HG02884 (cell line): ENCODE measurements at regions not wholly inside any gene's neighbourhood (a gene's known extent, or its start where the extent isn't known, plus 50 kb on each side); places are given as distances from the start of the nearest gene placed in this dataset.
"Not testable (repeated sequence)": the region's sequence is repeated elsewhere in the genome, so short reads cannot be mapped to it uniquely, and the experiment has no call there.

ENCODE experiments used
- ATAC-seq: cut with Tn5 transposase; IDR thresholded peaks from one replicate; pipeline ENCODE4 v1.9.1; 2021; ENCODE audit warnings: mild to moderate bottlenecking, moderate library complexity; ENCODE audit not compliant: unreplicated experiment

- no peak for ATAC-seq
These were observed 397.4 kb downstream of the OTOL1 start for GRCh38 chr3:161893972-161894371.

GRCh38 chr3:161894657-161895056 lies 398.0 kb downstream of the OTOL1 start:
- no peak for ATAC-seq

- no peak for ATAC-seq
These were observed 409.0 kb downstream of the OTOL1 start for GRCh38 chr3:161905520-161906132.

GRCh38 chr3:161913786-161914389 lies 417.3 kb downstream of the OTOL1 start:
- no peak for ATAC-seq

GRCh38 chr3:161914703-161915417 lies 418.3 kb downstream of the OTOL1 start:
- ATAC-seq, result no peak

- no peak for ATAC-seq
These were observed 418.8 kb downstream of the OTOL1 start for GRCh38 chr3:161915418-161915750.

- no peak for ATAC-seq
These were observed 423.6 kb downstream of the OTOL1 start for GRCh38 chr3:161920196-161920595.

- no peak for ATAC-seq
These were observed 429.2 kb downstream of the OTOL1 start for GRCh38 chr3:161925749-161926360.

- ATAC-seq, result no peak
These were observed 430.5 kb downstream of the OTOL1 start for GRCh38 chr3:161927131-161927530.

GRCh38 chr3:161939918-161940620 lies 443.5 kb downstream of the OTOL1 start:
- no peak for ATAC-seq

GRCh38 chr3:161940621-161940965 lies 444.0 kb downstream of the OTOL1 start:
- ATAC-seq, result no peak

GRCh38 chr3:161941891-161942290 lies 445.3 kb downstream of the OTOL1 start:
- ATAC-seq, result no peak

GRCh38 chr3:161943801-161944345 lies 447.3 kb downstream of the OTOL1 start:
- ATAC-seq, result not testable (repeated sequence)

GRCh38 chr3:161946443-161946960 lies 449.9 kb downstream of the OTOL1 start:
- no peak for ATAC-seq

GRCh38 chr3:161950318-161950868 lies 453.8 kb downstream of the OTOL1 start:
- no peak for ATAC-seq

- no peak for ATAC-seq
These were observed 460.9 kb downstream of the OTOL1 start for GRCh38 chr3:161957467-161957866.

- no peak for ATAC-seq
These were observed 468.2 kb downstream of the OTOL1 start for GRCh38 chr3:161964857-161965256.

- ATAC-seq, result no peak
These were observed 473.3 kb downstream of the OTOL1 start for GRCh38 chr3:161969867-161970266.

GRCh38 chr3:161975201-161975600 lies 478.6 kb downstream of the OTOL1 start:
- no peak for ATAC-seq

- ATAC-seq, result peak; percentile 53
These were observed 480.5 kb downstream of the OTOL1 start for GRCh38 chr3:161977063-161977462.

GRCh38 chr3:161977850-161978249 lies 481.2 kb downstream of the OTOL1 start:
- ATAC-seq, result no peak
